ENCODE measurements at regions not wholly inside any gene's neighbourhood (a gene's known extent, or its start where the extent isn't known, plus 50 kb on each side); places are given as distances from the start of the nearest gene placed in this dataset.

GRCh38 chr15:29959384-29960137, 123.2 kb upstream of the GOLGA8J start:
- TF ChIP-seq CTCF (IDR thresholded peaks at IDR 0.05), result no peak
- Mint-ChIP-seq H3K4me1 (ENCODE audit: low read depth) (peaks cover 4% of the 10 kb centered on the region), H3K27me3 (ENCODE audit: low read depth) (peaks cover 17% of the 10 kb centered on the region), H3K9me3 (ENCODE audit: low read depth) (no peaks in the 10 kb centered on the region), H3K27ac (ENCODE audit: unreplicated experiment) (no peak overlapping the region), H3K4me3 (ENCODE audit: unreplicated experiment) (no peak overlapping the region), H3K36me3 (ENCODE audit: low read depth) (peaks cover 3% of the 10 kb centered on the region)
- no peak for DNase-seq (ENCODE audit: low spot score)

- no peak for DNase-seq (ENCODE audit: low spot score)
- Mint-ChIP-seq H3K9me3 (ENCODE audit: low read depth) (no peaks in the 10 kb centered on the region), H3K4me3 (ENCODE audit: unreplicated experiment) (no peak overlapping the region), H3K27ac (ENCODE audit: unreplicated experiment) (no peak overlapping the region), H3K27me3 (ENCODE audit: low read depth) (peaks cover 2% of the 10 kb centered on the region), H3K4me1 (ENCODE audit: low read depth) (peaks cover 13% of the 10 kb centered on the region), H3K36me3 (ENCODE audit: low read depth) (no peaks in the 10 kb centered on the region)
- TF ChIP-seq CTCF (IDR thresholded peaks at IDR 0.05), result no peak
These were observed 130.0 kb upstream of the TJP1 start for GRCh38 chr15:29952225-29952624.

DNA sequence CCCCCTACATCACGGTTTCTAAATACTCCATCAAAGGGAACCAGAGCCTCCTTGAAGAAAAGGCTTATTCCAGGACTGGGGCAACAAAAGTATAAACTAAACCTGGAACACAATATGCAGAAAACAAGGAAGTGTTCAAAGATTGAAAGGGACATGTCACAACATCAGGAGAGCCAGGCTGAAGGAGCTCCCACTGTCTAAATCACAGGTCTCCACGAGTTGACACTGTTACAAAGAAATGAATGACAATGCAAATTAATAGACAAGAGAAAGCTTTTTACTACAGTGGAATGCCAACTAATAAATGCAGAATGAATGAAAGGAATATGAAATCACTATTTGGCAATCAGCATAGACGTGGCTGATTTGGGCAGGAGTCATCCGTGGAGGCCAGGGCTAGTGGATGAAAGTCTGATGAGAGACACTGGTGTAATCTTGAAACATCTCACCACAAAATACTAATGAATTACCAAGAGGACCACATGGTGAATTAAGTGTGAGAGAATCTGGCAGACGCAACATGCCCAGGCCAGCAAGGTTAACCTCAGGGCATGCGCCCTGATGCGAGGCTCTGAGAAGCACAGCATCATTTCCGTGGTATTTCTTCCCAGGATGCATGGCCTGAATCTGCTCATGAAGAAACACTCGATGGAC, 123.8 kb upstream of the TJP1 start:
- no peak overlapping the region for H3K4me3 Mint-ChIP-seq (ENCODE audit: unreplicated experiment)
- H3K27me3 Mint-ChIP-seq (ENCODE audit: low read depth), result no peaks in the 10 kb centered on the region
- no peaks in the 10 kb centered on the region for H3K4me1 Mint-ChIP-seq (ENCODE audit: low read depth)
- no peaks in the 10 kb centered on the region for H3K9me3 Mint-ChIP-seq (ENCODE audit: low read depth)
- H3K27ac Mint-ChIP-seq (ENCODE audit: unreplicated experiment), result no peak overlapping the region
- no peaks in the 10 kb centered on the region for H3K36me3 Mint-ChIP-seq (ENCODE audit: low read depth)
- TF ChIP-seq CTCF (IDR thresholded peaks at IDR 0.05), result no peak
- DNase-seq (ENCODE audit: low spot score), result no peak

- Mint-ChIP-seq H3K4me1 (ENCODE audit: low read depth) (no peaks in the 10 kb centered on the region), H3K4me3 (ENCODE audit: unreplicated experiment) (no peak overlapping the region), H3K36me3 (ENCODE audit: low read depth) (no peaks in the 10 kb centered on the region), H3K27me3 (ENCODE audit: low read depth) (no peaks in the 10 kb centered on the region), H3K27ac (ENCODE audit: unreplicated experiment) (no peak overlapping the region), H3K9me3 (ENCODE audit: low read depth) (no peaks in the 10 kb centered on the region)
- no peak for TF ChIP-seq CTCF (IDR thresholded peaks at IDR 0.05)
- DNase-seq (ENCODE audit: low spot score), result no peak
These were observed 122.7 kb upstream of the TJP1 start for GRCh38 chr15:29944925-29945324.

- TF ChIP-seq CTCF (IDR thresholded peaks at IDR 0.05), result no peak
- Mint-ChIP-seq H3K36me3 (ENCODE audit: low read depth) (no peaks in the 10 kb centered on the region), H3K27me3 (ENCODE audit: low read depth) (no peaks in the 10 kb centered on the region), H3K4me1 (ENCODE audit: low read depth) (peaks cover 18% of the 10 kb centered on the region), H3K4me3 (ENCODE audit: unreplicated experiment) (no peak overlapping the region), H3K9me3 (ENCODE audit: low read depth) (no peaks in the 10 kb centered on the region), H3K27ac (ENCODE audit: unreplicated experiment) (no peak overlapping the region)
- no peak for DNase-seq (ENCODE audit: low spot score)
These were observed 120.3 kb upstream of the TJP1 start for GRCh38 chr15:29942548-29942947.

Measured in chondrocyte (in vitro differentiated cells).